Natural killer cell (primary cell): ENCODE measurements at regions not wholly inside any gene's neighbourhood (a gene's known extent, or its start where the extent isn't known, plus 50 kb on each side); places are given as distances from the start of the nearest gene placed in this dataset.

Experiments used
- ATAC-seq, 3 donors: fragments of 150-1000 bp in 2 of 3; fragments of 200-7000 bp in 1 of 3; cut with Tn5 transposase; 1 replicate in 1 of 3; 2 replicates in 2 of 3; pipeline ENCODE4 v1.10.0; 2021; ENCODE audit warnings: mild to moderate bottlenecking in 2 of 3, moderate library complexity in 2 of 3
- DNase-seq, 2 donors: peaks; one replicate each; pipeline versions ENCODE4 v3.0.0 to v3.0.0-alpha.2; 2013 to 2021; ENCODE audit warnings: mixed read lengths in 1 of 2
- H3K27ac ChIP-seq: one replicate; pipeline ENCODE4 v1.5.1; 2013; ENCODE audit warnings: mild to moderate bottlenecking, low read length
- H3K27me3 ChIP-seq: one replicate; pipeline ENCODE4 v1.6.1; 2013; ENCODE audit warnings: low read length; ENCODE audit not compliant: control insufficient read depth, insufficient read depth
- H3K36me3 ChIP-seq: one replicate; pipeline ENCODE4 v1.6.1; 2013; ENCODE audit warnings: low read length; ENCODE audit not compliant: control insufficient read depth, insufficient read depth
- H3K4me1 ChIP-seq: one replicate; pipeline ENCODE4 v1.6.1; 2013; ENCODE audit warnings: low read length; ENCODE audit not compliant: control insufficient read depth, insufficient read depth
- H3K4me3 ChIP-seq: one replicate; pipeline ENCODE4 v1.5.1; 2013; ENCODE audit warnings: low read length
- H3K9me3 ChIP-seq: one replicate; pipeline ENCODE4 v1.6.1; 2013; ENCODE audit warnings: low read length; ENCODE audit not compliant: control insufficient read depth, insufficient read depth
- H3K27ac Mint-ChIP-seq, 2 donors: one replicate each; pipeline ENCODE4 v1.8.0; 2022; ENCODE audit warnings: mild to moderate bottlenecking in 2 of 2, mixed read lengths in 2 of 2, moderate library complexity in 1 of 2
- H3K27me3 Mint-ChIP-seq, 2 donors: one replicate each; pipeline ENCODE4 v1.8.0; 2022; ENCODE audit warnings: low read depth in 2 of 2, mixed read lengths in 2 of 2
- H3K36me3 Mint-ChIP-seq: one replicate; pipeline ENCODE4 v1.8.0; 2022; ENCODE audit warnings: mixed read lengths
- H3K4me1 Mint-ChIP-seq, 2 donors: one replicate each; pipeline ENCODE4 v1.8.0; 2022; ENCODE audit warnings: mixed read lengths in 2 of 2
- H3K4me3 Mint-ChIP-seq: one replicate; pipeline ENCODE4 v1.8.0; 2022; ENCODE audit warnings: mild to moderate bottlenecking, moderate library complexity, mixed read lengths
- H3K9me3 Mint-ChIP-seq, 2 donors: one replicate each; pipeline ENCODE4 v1.8.0; 2022; ENCODE audit warnings: mixed read lengths in 2 of 2
- CTCF ChIP-seq: fragments of 200-600 bp; IDR thresholded peaks from one replicate; pipeline ENCODE4 v1.8.0; 2022; ENCODE audit warnings: antibody characterized with exemption
- WGBS: methylation state at CpG from one replicate; pipeline ENCODE4 v1.1.7; 2013; ENCODE audit warnings: missing lambda C conversion rate; ENCODE audit not compliant: insufficient coverage; 5-methylcytosine and 5-hydroxymethylcytosine counted together
- intact Hi-C: fragments of 100-400 bp; cut with micrococcal nuclease; formaldehyde crosslinking; loops from one replicate; pipeline ENCODE4 v1.14.2; 2022

DNA sequence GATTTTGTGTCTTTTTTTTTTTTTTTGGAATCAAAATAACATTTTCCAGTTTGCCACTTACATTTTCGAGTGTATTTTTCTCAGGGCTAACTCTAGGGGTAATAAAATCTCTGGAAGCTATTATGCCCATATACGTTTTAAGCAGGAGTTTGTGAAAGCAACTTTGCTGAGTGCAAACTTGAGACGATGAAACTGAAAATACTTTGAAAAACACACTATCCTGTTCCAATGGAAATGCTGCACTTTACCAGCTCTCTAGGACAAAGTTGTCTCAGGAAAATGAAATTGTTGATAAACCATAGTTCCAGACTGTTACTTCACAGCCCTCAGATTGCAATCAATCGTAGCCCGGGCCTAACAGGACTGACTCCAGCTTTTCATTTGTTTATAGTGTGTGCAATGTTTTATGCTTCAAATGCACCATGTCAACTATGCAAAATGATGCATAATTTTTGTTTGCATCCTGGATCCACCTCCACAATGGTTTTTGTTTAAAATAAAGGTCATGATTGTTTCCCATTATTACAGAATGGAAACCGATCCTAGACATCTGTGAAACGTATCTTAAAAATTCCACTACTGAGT, 220.6 kb upstream of the PKN2 start:
- intact Hi-C loops, result no loop called here
- Mint-ChIP-seq H3K27ac (no peak overlapping the region), H3K27me3 (peaks cover 14 to 18% of the 10 kb centered on the region in 2 donors), H3K9me3 (peaks cover 0 to 2% of the 10 kb centered on the region in 2 donors), H3K36me3 (no peaks in the 10 kb centered on the region), H3K4me3 (no peak overlapping the region), H3K4me1 (no peaks in the 10 kb centered on the region)
- TF ChIP-seq CTCF, result no peak
- Histone ChIP-seq H3K4me3 (no peak overlapping the region), H3K27ac (no peak overlapping the region), H3K36me3 (no peaks in the 10 kb centered on the region), H3K9me3 (no peaks in the 10 kb centered on the region), H3K4me1 (no peaks in the 10 kb centered on the region), H3K27me3 (no peaks in the 10 kb centered on the region)
- ATAC-seq (no peak), DNase-seq (no peak)
- 92% methylated on average over 7 of the region's 7 CpGs for WGBS

DNA sequence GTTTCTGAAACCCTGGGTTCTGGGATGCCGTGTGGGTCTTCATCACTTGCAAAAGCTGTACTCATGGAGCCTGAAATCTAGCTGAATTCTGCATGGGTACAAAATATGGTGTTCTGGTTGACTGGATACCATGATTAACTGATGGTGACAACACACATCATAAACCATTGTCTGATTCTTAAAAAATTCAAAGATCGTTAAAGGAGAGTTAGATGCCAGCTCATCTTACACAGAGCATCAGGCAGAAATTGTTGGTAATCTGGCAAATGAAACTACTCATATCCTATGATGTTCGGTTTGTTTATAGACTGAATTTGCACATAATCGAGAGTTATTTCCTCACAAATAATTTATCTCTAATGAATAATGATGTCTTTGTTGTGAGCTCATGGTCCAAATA, 218.1 kb upstream of the PKN2 start:
- no peak for DNase-seq
- no peak overlapping the region for H3K4me3 ChIP-seq
- no peak for ATAC-seq
- H3K9me3 Mint-ChIP-seq, result peaks cover 0 to 2% of the 10 kb centered on the region in 2 donors
- no peaks in the 10 kb centered on the region for H3K4me1 ChIP-seq
- no peak overlapping the region for H3K27ac Mint-ChIP-seq
- TF ChIP-seq CTCF, result no peak
- H3K4me3 Mint-ChIP-seq, result no peak overlapping the region
- no peaks in the 10 kb centered on the region for H3K4me1 Mint-ChIP-seq
- H3K27me3 Mint-ChIP-seq, result peaks cover 12 to 14% of the 10 kb centered on the region in 2 donors
- no peaks in the 10 kb centered on the region for H3K9me3 ChIP-seq
- WGBS, result 91% methylated on average over 2 of the region's 4 CpGs
- H3K36me3 ChIP-seq, result no peaks in the 10 kb centered on the region
- no peaks in the 10 kb centered on the region for H3K36me3 Mint-ChIP-seq
- intact Hi-C loops, result no loop called here
- H3K27me3 ChIP-seq, result no peaks in the 10 kb centered on the region
- no peak overlapping the region for H3K27ac ChIP-seq

- Histone ChIP-seq H3K27ac (no peak overlapping the region), H3K36me3 (no peaks in the 10 kb centered on the region), H3K4me3 (no peak overlapping the region), H3K4me1 (no peaks in the 10 kb centered on the region), H3K9me3 (no peaks in the 10 kb centered on the region), H3K27me3 (no peaks in the 10 kb centered on the region)
- Mint-ChIP-seq H3K27ac (no peak overlapping the region), H3K27me3 (peaks cover 9 to 11% of the 10 kb centered on the region in 2 donors), H3K4me3 (no peak overlapping the region), H3K36me3 (no peaks in the 10 kb centered on the region), H3K4me1 (no peaks in the 10 kb centered on the region), H3K9me3 (peaks cover 0 to 4% of the 10 kb centered on the region in 2 donors)
- DNase-seq (no peak), ATAC-seq (no peak)
- no peak for TF ChIP-seq CTCF
- intact Hi-C loops, result no loop called here
- 95% methylated on average over 54 of the region's 55 CpGs for WGBS
Observed at GRCh38 chr1:88466899-88467580, 217.0 kb upstream of the PKN2 start.

DNA sequence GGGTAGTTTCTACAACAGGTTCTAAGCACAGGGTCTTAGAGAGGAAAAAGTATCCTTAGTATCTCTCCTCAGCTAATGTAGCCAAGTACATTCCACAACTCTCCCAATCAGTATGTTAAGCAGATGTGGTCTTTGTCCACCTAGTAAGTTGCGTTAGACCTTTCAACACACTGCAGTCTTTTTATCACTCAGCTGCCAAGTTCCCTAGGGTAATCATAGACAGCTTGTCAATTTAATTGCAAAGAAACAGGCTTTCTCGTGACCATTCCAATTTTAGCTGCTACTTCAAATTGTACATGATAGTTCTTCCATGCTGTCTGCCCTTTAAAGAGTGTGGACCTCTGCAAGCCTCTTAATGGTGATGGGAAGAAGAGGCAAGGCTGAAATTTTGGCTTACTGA, 211.8 kb upstream of the PKN2 start:
- no peaks in the 10 kb centered on the region for H3K36me3 Mint-ChIP-seq
- H3K4me1 ChIP-seq, result no peaks in the 10 kb centered on the region
- H3K9me3 Mint-ChIP-seq, result peaks cover 0 to 2% of the 10 kb centered on the region in 2 donors
- H3K4me3 ChIP-seq, result no peak overlapping the region
- TF ChIP-seq CTCF, result no peak
- ATAC-seq (no peak), DNase-seq (no peak)
- intact Hi-C loops, result no loop called here
- H3K4me3 Mint-ChIP-seq, result no peak overlapping the region
- H3K27ac ChIP-seq, result no peak overlapping the region
- WGBS, result 85% methylated on average over 2 of the region's 2 CpGs
- no peaks in the 10 kb centered on the region for H3K36me3 ChIP-seq
- no peaks in the 10 kb centered on the region for H3K27me3 ChIP-seq
- no peak overlapping the region for H3K27ac Mint-ChIP-seq
- H3K27me3 Mint-ChIP-seq, result no peaks in the 10 kb centered on the region
- H3K9me3 ChIP-seq, result no peaks in the 10 kb centered on the region
- no peaks in the 10 kb centered on the region for H3K4me1 Mint-ChIP-seq
